KMS-11 (cell line): ENCODE measurements at regions not wholly inside any gene's neighbourhood (a gene's known extent, or its start where the extent isn't known, plus 50 kb on each side); places are given as distances from the start of the nearest gene placed in this dataset.

Experiments
- H2AFZ ChIP-seq: fragments of 200-600 bp; sonication (generic); 2 replicates; pipeline ENCODE4 v1.6.1; 2016; ENCODE audit warnings: antibody characterized with exemption, mixed run types, low read depth
- H3K27ac ChIP-seq: fragments of 200-600 bp; sonication (generic); 2 replicates; pipeline ENCODE4 v1.6.1; 2016; ENCODE audit warnings: mild to moderate bottlenecking, mixed run types
- H3K27me3 ChIP-seq: fragments of 200-600 bp; sonication (generic); 2 replicates; pipeline ENCODE4 v1.6.1; 2017; ENCODE audit warnings: mild to moderate bottlenecking, low read depth, mixed run types, moderate library complexity; ENCODE audit not compliant: insufficient read depth
- H3K36me3 ChIP-seq: fragments of 200-600 bp; sonication (generic); 2 replicates; pipeline ENCODE4 v1.6.1; 2017; ENCODE audit warnings: mild to moderate bottlenecking, mixed run types; ENCODE audit not compliant: insufficient read depth
- H3K4me1 ChIP-seq: fragments of 200-600 bp; sonication (generic); 2 replicates; pipeline ENCODE4 v1.6.1; 2016; ENCODE audit warnings: mild to moderate bottlenecking, low read depth, mixed run types; ENCODE audit not compliant: poor library complexity, severe bottlenecking
- H3K4me2 ChIP-seq: fragments of 200-600 bp; sonication (generic); 2 replicates; pipeline ENCODE4 v1.7.0; 2016; ENCODE audit warnings: mild to moderate bottlenecking, mixed run types
- H3K4me3 ChIP-seq: fragments of 200-600 bp; sonication (generic); IDR thresholded peaks from 2 replicates; pipeline ENCODE4 v1.6.1; 2017; ENCODE audit warnings: low read depth, low read length, mixed read lengths; ENCODE audit not compliant: insufficient read depth
- H3K79me2 ChIP-seq: fragments of 200-600 bp; sonication (generic); 2 replicates; pipeline ENCODE4 v1.6.1; 2016; ENCODE audit warnings: low read depth, mixed run types; ENCODE audit not compliant: insufficient read depth
- H3K9ac ChIP-seq: fragments of 200-600 bp; sonication (generic); 2 replicates; pipeline ENCODE4 v1.6.1; 2016; ENCODE audit warnings: mild to moderate bottlenecking, mixed run types
- H4K20me1 ChIP-seq: fragments of 200-600 bp; sonication (generic); 2 replicates; pipeline ENCODE4 v1.6.1; 2016; ENCODE audit warnings: mild to moderate bottlenecking, mixed run types; ENCODE audit not compliant: insufficient read depth
- CTCF ChIP-seq: fragments of 200-600 bp; sonication (generic); conservative IDR thresholded peaks from 2 replicates; pipeline ENCODE4 v1.6.1; 2017; ENCODE audit warnings: low read depth, mild to moderate bottlenecking, antibody characterized with exemption, low read length, moderate library complexity, mixed read lengths

DNA sequence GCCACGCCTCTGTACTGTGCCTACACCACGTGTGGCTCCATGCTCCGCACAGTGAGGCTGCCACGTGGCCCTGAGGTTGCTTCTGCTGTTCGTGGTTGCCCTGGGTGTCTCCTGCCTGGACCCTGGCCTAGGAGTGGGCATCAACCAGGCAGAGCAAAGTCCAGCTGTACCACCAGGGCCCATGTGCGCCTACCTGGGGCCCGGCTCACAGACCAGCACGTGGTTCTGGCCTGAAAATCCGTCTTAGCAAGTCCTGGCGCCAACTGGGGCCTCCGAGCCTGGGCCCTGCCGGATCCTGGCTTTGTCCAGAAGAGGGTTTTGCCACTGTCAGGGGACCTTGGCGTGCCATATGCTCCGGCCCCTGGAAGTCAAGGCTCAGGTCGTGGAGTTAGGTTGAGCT, 107.1 kb upstream of the TTC34 start:
- no peaks in the 10 kb centered on the region for H4K20me1 ChIP-seq
- no peak for TF ChIP-seq CTCF
- no peak overlapping the region for H2AFZ ChIP-seq
- H3K79me2 ChIP-seq = no peaks in the 10 kb centered on the region
- H3K27ac ChIP-seq = no peak overlapping the region
- no peak overlapping the region for H3K4me3 ChIP-seq
- H3K27me3 ChIP-seq = peaks cover 47% of the 10 kb centered on the region
- no peaks in the 10 kb centered on the region for H3K4me1 ChIP-seq
- H3K4me2 ChIP-seq = no peak overlapping the region
- no peak overlapping the region for H3K9ac ChIP-seq
- H3K36me3 ChIP-seq = no peaks in the 10 kb centered on the region

DNA sequence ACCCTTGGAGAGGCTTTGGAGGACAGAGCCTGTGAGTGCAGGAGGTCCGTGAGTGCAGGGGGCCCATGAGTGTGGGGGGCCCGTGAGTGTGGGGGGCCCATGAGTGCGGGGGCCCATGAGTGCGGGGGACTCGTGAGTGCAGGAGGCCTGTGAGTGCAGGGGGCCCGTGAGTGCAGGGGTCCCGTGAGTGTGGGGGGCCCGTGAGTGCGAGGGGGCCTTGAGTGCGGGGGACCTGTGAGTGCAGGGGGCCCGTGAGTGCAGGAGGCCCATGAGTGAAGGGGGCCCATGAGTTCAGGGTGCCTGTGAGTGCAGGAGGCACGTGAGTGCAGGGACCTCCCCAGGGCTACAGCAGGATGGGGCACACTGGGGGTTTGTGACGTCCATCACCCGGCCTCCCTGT, 108.3 kb upstream of the TTC34 start:
- TF ChIP-seq CTCF = no peak
- Histone ChIP-seq H2AFZ (no peak overlapping the region), H3K4me1 (no peaks in the 10 kb centered on the region), H3K4me3 (no peak overlapping the region), H3K4me2 (no peak overlapping the region), H3K36me3 (no peaks in the 10 kb centered on the region), H4K20me1 (no peaks in the 10 kb centered on the region), H3K27me3 (peaks cover 41% of the 10 kb centered on the region), H3K27ac (no peak overlapping the region), H3K79me2 (no peaks in the 10 kb centered on the region), H3K9ac (no peak overlapping the region)

- Histone ChIP-seq H3K27ac (no peak overlapping the region), H3K36me3 (no peaks in the 10 kb centered on the region), H3K4me2 (no peak overlapping the region), H3K4me3 (no peak overlapping the region), H2AFZ (no peak overlapping the region), H3K9ac (no peak overlapping the region), H3K27me3 (peaks cover 40% of the 10 kb centered on the region), H3K79me2 (no peaks in the 10 kb centered on the region), H3K4me1 (no peaks in the 10 kb centered on the region), H4K20me1 (no peaks in the 10 kb centered on the region)
- TF ChIP-seq CTCF = no peak
Observed at GRCh38 chr1:2910211-2910610, 108.7 kb upstream of the TTC34 start.

DNA sequence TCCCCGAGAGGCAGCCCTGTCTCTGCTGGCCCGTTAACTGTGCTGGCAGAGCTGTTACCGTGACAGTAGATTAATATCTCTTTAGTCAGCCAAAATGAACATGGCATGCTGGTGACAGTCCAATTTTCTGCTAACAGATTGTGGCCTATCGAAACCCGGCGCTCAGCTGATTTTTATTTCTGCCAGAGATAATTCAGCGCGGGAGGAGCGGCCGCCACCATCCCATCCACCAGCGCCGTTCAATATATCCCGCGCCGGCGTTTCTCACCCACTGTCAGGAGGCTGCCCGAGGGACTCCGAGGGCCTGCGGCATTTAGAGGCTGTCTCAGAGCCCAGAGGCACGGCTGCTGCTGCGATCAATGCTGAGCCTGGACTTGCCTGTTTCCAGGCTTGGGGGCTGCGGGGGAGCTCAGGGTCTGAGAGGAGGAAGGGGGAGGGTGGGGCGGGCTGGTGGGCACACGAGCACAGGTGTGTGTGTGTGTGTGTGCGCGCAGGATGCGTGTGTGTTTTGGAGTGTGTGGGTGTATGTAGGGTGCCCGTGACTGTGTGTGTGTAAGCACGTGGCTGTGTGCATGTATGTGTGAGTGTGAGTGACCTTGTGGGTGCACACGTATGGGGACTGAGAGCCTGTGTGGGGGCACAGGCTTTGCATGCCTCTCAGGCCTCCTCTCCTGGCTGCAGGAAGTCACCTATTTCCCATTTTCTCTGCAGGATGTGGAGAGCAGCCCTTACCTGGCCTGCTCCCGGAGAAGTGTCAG, 109.7 kb upstream of the ACTRT2 start:
- Histone ChIP-seq H2AFZ (no peak overlapping the region), H3K9ac (no peak overlapping the region), H4K20me1 (no peaks in the 10 kb centered on the region), H3K4me3 (no peak overlapping the region), H3K4me1 (no peaks in the 10 kb centered on the region), H3K27me3 (peaks cover 26% of the 10 kb centered on the region; the same call in 1 of the 2 replicates), H3K36me3 (no peaks in the 10 kb centered on the region), H3K4me2 (no peak overlapping the region), H3K27ac (no peak overlapping the region), H3K79me2 (no peaks in the 10 kb centered on the region)
- TF ChIP-seq CTCF = no peak
